HEK293T (cell line): ENCODE measurements at regions not wholly inside any gene's neighbourhood (a gene's known extent, or its start where the extent isn't known, plus 50 kb on each side); places are given as distances from the start of the nearest gene placed in this dataset.

Experiments used
- CTCF ChIA-PET: fragments of 350-600 bp; formaldehyde crosslinking; extraction: SDS; loops from one replicate; lab custom pipeline; 2021; ENCODE audit warnings: antibody characterized with exemption, inconsistent platforms; lab: Yijun Ruan, JAX
- POLR2A ChIA-PET: fragments of 350-600 bp; formaldehyde crosslinking; extraction: SDS; loops from one replicate; lab custom pipeline; 2020; ENCODE audit warnings: antibody characterized with exemption, inconsistent platforms; lab: Yijun Ruan, JAX
- DNase-seq: peaks from one replicate; pipeline ENCODE4 v3.0.0; 2012; ENCODE audit warnings: mixed read lengths; ENCODE audit errors: extremely low spot score
- ARNT ChIP-seq: fragments of 450-650 bp; IDR thresholded peaks from 2 replicates; pipeline ENCODE4 v1.6.1; 2017; ENCODE audit warnings: mild to moderate bottlenecking
- BHLHE40 ChIP-seq: fragments of 450-650 bp; IDR thresholded peaks from 2 replicates; pipeline ENCODE4 v1.6.1; 2016; ENCODE audit warnings: mild to moderate bottlenecking, moderate library complexity, borderline replicate concordance
- CTBP1 ChIP-seq: fragments of 450-650 bp; IDR thresholded peaks from 2 replicates; pipeline ENCODE4 v1.6.1; 2016; ENCODE audit warnings: borderline replicate concordance
- ELF4 ChIP-seq: fragments of 450-650 bp; IDR thresholded peaks from 2 replicates; pipeline ENCODE4 v1.6.1; 2017; ENCODE audit warnings: antibody characterized with exemption
- FOXA1 ChIP-seq: fragments of 450-650 bp; IDR thresholded peaks from 2 replicates; pipeline ENCODE4 v1.6.1; 2016; ENCODE audit warnings: mild to moderate bottlenecking
- FOXK2 ChIP-seq: fragments of 450-650 bp; IDR thresholded peaks from 2 replicates; pipeline ENCODE4 v1.6.1; 2016; ENCODE audit warnings: mild to moderate bottlenecking
- FOXM1 ChIP-seq: fragments of 450-650 bp; IDR thresholded peaks from 2 replicates; pipeline ENCODE4 v1.6.1; 2017; ENCODE audit warnings: mild to moderate bottlenecking, borderline replicate concordance
- HDGF ChIP-seq: fragments of 450-650 bp; IDR thresholded peaks from 2 replicates; pipeline ENCODE4 v1.6.1; 2017; ENCODE audit warnings: antibody characterized with exemption, borderline replicate concordance
- L3MBTL2 ChIP-seq: fragments of 450-650 bp; conservative IDR thresholded peaks from 2 replicates; pipeline ENCODE4 v1.6.1; 2016; ENCODE audit warnings: mild to moderate bottlenecking
- LEF1 ChIP-seq: fragments of 450-650 bp; IDR thresholded peaks from 2 replicates; pipeline ENCODE4 v1.6.1; 2017; ENCODE audit warnings: mild to moderate bottlenecking, borderline replicate concordance
- NFRKB ChIP-seq: fragments of 450-650 bp; IDR thresholded peaks from 2 replicates; pipeline ENCODE4 v1.6.1; 2016; ENCODE audit warnings: mild to moderate bottlenecking, moderate library complexity
- PKNOX1 ChIP-seq: fragments of 450-650 bp; IDR thresholded peaks from 2 replicates; pipeline ENCODE4 v1.6.1; 2016
- SP1 ChIP-seq: fragments of 450-650 bp; IDR thresholded peaks from 2 replicates; pipeline ENCODE4 v1.6.1; 2017
- SUZ12 ChIP-seq: fragments of 450-650 bp; IDR thresholded peaks from 2 replicates; pipeline ENCODE4 v1.6.1; 2016; ENCODE audit warnings: mild to moderate bottlenecking
- TARDBP ChIP-seq: fragments of 450-650 bp; IDR thresholded peaks from 2 replicates; pipeline ENCODE4 v1.6.1; 2016
- ZNF384 ChIP-seq: fragments of 450-650 bp; IDR thresholded peaks from 2 replicates; pipeline ENCODE4 v1.6.1; 2016

- no peak for DNase-seq
- POLR2A ChIA-PET, result no interaction called here
- no peak for TF ChIP-seq HDGF
- no peak for TF ChIP-seq NFRKB
- no peak for TF ChIP-seq ELF4
- TF ChIP-seq ZNF384, result no peak
- no peak for TF ChIP-seq FOXM1
- TF ChIP-seq TARDBP, result no peak
- no peak for TF ChIP-seq CTBP1
- TF ChIP-seq SP1, result no peak
- TF ChIP-seq BHLHE40, result no peak
- no peak for TF ChIP-seq FOXA1
- TF ChIP-seq ARNT, result no peak
- TF ChIP-seq PKNOX1, result no peak
- TF ChIP-seq LEF1, result no peak
- no peak for TF ChIP-seq L3MBTL2
- no peak for TF ChIP-seq FOXK2
- no peak for TF ChIP-seq SUZ12
- CTCF ChIA-PET, result no interaction called here
Measured at GRCh38 chr15:29324746-29325145, 55.1 kb upstream of the NSMCE3 start.

- TF ChIP-seq FOXM1 (no peak), L3MBTL2 (no peak), HDGF (no peak), LEF1 (no peak), BHLHE40 (no peak), ELF4 (no peak), ZNF384 (no peak)
- ChIA-PET POLR2A (no interaction called here), CTCF (no interaction called here)
- no peak for DNase-seq
Measured at GRCh38 chr15:29323557-29323956, 53.9 kb upstream of the NSMCE3 start.

- no peak for DNase-seq
- CTCF ChIA-PET, result no interaction called here
- POLR2A ChIA-PET, result no interaction called here
- no peak for TF ChIP-seq ARNT
- TF ChIP-seq FOXA1, result no peak
- TF ChIP-seq LEF1, result no peak
- no peak for TF ChIP-seq CTBP1
- no peak for TF ChIP-seq L3MBTL2
- TF ChIP-seq SP1, result no peak
- TF ChIP-seq ZNF384, result no peak
- TF ChIP-seq SUZ12, result no peak
- no peak for TF ChIP-seq FOXM1
- TF ChIP-seq HDGF, result no peak
- TF ChIP-seq PKNOX1, result no peak
- TF ChIP-seq ELF4, result no peak
Measured at GRCh38 chr15:29322415-29322814, 52.8 kb upstream of the NSMCE3 start.

- ChIA-PET CTCF (interaction anchor here (0.7 kb wide), 1 partner anchor 9 kb away, joined by 5 read pairs; no protein-coding TSS in a partner anchor), POLR2A (no interaction called here)
- TF ChIP-seq SP1, result no peak
- TF ChIP-seq BHLHE40, result no peak
- TF ChIP-seq FOXM1, result no peak
- no peak for TF ChIP-seq LEF1
- TF ChIP-seq CTBP1, result no peak
- TF ChIP-seq ZNF384, result no peak
- no peak for TF ChIP-seq FOXK2
- TF ChIP-seq PKNOX1, result no peak
- no peak for TF ChIP-seq TARDBP
- no peak for TF ChIP-seq ARNT
- no peak for TF ChIP-seq FOXA1
- no peak for TF ChIP-seq NFRKB
- no peak for TF ChIP-seq L3MBTL2
- no peak for TF ChIP-seq HDGF
- TF ChIP-seq ELF4, result no peak
- TF ChIP-seq SUZ12, result no peak
- DNase-seq, result no peak
Measured at GRCh38 chr15:29320420-29320819, 50.8 kb upstream of the NSMCE3 start.

- TF ChIP-seq SP1, result no peak
- TF ChIP-seq FOXM1, result no peak
- TF ChIP-seq FOXA1, result no peak
- POLR2A ChIA-PET, result no interaction called here
- no peak for DNase-seq
- CTCF ChIA-PET, result interaction anchor here (0.6 kb wide), 1 partner anchor 16 kb away, joined by 3 read pairs; no protein-coding TSS in a partner anchor
Measured at GRCh38 chr15:29319823-29320222, 50.2 kb upstream of the NSMCE3 start.
